HepG2 (cell line): ENCODE measurements at regions not wholly inside any gene's neighbourhood (a gene's known extent, or its start where the extent isn't known, plus 50 kb on each side); places are given as distances from the start of the nearest gene placed in this dataset.
A peak's percentile ranks its signal among the peaks of the same experiment; 100 is the strongest.

Experiments used
- CEBPG ChIP-seq: IDR thresholded peaks from 2 replicates; pipeline ENCODE4 v1.6.1; 2016
- HNRNPLL ChIP-seq: fragments of 200-400 bp; formaldehyde crosslinking; IDR thresholded peaks from 2 replicates; pipeline ENCODE4 v1.6.1; 2017; ENCODE audit warnings: mild to moderate bottlenecking, low read depth, low read length; ENCODE audit not compliant: poor library complexity, severe bottlenecking
- HOXA3 ChIP-seq: sonication (generic); formaldehyde crosslinking; IDR thresholded peaks from 2 replicates; pipeline ENCODE4 v1.5.0; 2020; ENCODE audit warnings: missing genetic modification reagents
- KDM1A ChIP-seq: IDR thresholded peaks from 2 replicates; pipeline ENCODE4 v1.6.1; 2016; ENCODE audit warnings: missing compliant biosample characterization
- SMAD1 ChIP-seq: sonication (generic); formaldehyde crosslinking; IDR thresholded peaks from 2 replicates; pipeline ENCODE4 v1.4.0; 2020; ENCODE audit warnings: missing genetic modification reagents, low read depth, mild to moderate bottlenecking, borderline replicate concordance
- SUZ12 ChIP-seq: fragments of 150-350 bp; IDR thresholded peaks from 2 replicates; pipeline ENCODE4 v1.6.1; 2014; ENCODE audit warnings: low read depth, low read length
- TBX3 ChIP-seq: fragments of 450-650 bp; IDR thresholded peaks from 2 replicates; pipeline ENCODE4 v1.6.1; 2017; ENCODE audit warnings: antibody characterized with exemption, mild to moderate bottlenecking, inconsistent platforms, borderline replicate concordance
- ZBTB37 ChIP-seq: sonication (generic); formaldehyde crosslinking; IDR thresholded peaks from 2 replicates; pipeline ENCODE4 v1.4.0; 2020; ENCODE audit warnings: mild to moderate bottlenecking, missing genetic modification reagents
- ZC3H13 ChIP-seq: sonication (generic); formaldehyde crosslinking; IDR thresholded peaks from 2 replicates; pipeline ENCODE4 v1.8.1; 2023; ENCODE audit warnings: mild to moderate bottlenecking, missing genetic modification reagents, moderate library complexity
- ZNF124 ChIP-seq: sonication (generic); formaldehyde crosslinking; IDR thresholded peaks from 2 replicates; pipeline ENCODE4 v1.4.0; 2020; ENCODE audit warnings: missing genetic modification reagents
- ZNF235 ChIP-seq: sonication (generic); formaldehyde crosslinking; IDR thresholded peaks from 2 replicates; pipeline ENCODE4 v1.8.1; 2023; ENCODE audit warnings: mild to moderate bottlenecking, missing genetic modification reagents, borderline replicate concordance
- ZNF329 ChIP-seq: sonication (generic); formaldehyde crosslinking; IDR thresholded peaks from 2 replicates; pipeline ENCODE4 v1.9.0; 2021; ENCODE audit warnings: low read depth, mild to moderate bottlenecking, missing genetic modification reagents
- ZNF646 ChIP-seq: sonication (generic); formaldehyde crosslinking; IDR thresholded peaks from 2 replicates; pipeline ENCODE4 v1.9.0; 2021; ENCODE audit warnings: mild to moderate bottlenecking, missing genetic modification reagents
- ZNF790 ChIP-seq: sonication (generic); formaldehyde crosslinking; IDR thresholded peaks from 2 replicates; pipeline ENCODE4 v1.8.0; 2022; ENCODE audit warnings: missing genetic modification reagents, mild to moderate bottlenecking, borderline replicate concordance
- TF ChIP-seq, protein P1 (sequence below): IDR thresholded peaks from 2 replicates; pipeline ENCODE4 v1.6.1; 2018; ENCODE audit warnings: missing genetic modification reagents
- TF ChIP-seq, protein P2 (sequence below): sonication (generic); formaldehyde crosslinking; IDR thresholded peaks from 2 replicates; pipeline ENCODE4 v1.5.1; 2020; ENCODE audit warnings: missing genetic modification reagents, mild to moderate bottlenecking, borderline replicate concordance
- TF ChIP-seq, protein P3 (sequence below): sonication (generic); formaldehyde crosslinking; IDR thresholded peaks from 2 replicates; pipeline ENCODE4 v1.5.1; 2020; ENCODE audit warnings: mild to moderate bottlenecking, missing genetic modification reagents

DNA sequence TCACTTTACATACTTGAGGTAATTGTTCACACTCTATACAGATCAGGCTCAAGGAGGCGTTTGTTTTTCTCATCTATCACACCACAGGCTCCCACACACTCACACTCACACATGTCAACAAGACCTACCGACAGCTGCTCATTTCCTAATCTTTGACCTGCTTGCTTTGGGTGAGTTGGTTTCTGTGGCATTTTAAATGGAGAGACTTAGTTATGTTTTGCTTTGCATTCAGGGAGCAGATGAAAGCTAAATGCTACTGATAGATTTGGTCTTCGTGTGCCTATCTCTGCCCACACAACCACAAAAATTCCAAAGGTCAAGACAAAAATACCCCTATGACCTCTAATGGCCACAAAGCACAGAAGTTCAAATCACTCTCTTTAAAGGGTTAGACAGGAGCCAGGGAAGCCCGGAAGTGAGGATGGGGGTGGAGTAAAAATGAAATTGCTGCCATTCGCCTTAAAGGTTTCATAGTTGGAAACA, 203.5 kb upstream of the G2E3 start (continued):
- TF ChIP-seq, protein P1, sequence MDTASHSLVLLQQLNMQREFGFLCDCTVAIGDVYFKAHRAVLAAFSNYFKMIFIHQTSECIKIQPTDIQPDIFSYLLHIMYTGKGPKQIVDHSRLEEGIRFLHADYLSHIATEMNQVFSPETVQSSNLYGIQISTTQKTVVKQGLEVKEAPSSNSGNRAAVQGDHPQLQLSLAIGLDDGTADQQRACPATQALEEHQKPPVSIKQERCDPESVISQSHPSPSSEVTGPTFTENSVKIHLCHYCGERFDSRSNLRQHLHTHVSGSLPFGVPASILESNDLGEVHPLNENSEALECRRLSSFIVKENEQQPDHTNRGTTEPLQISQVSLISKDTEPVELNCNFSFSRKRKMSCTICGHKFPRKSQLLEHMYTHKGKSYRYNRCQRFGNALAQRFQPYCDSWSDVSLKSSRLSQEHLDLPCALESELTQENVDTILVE (CRISPR knock-in tag), result no peak
- peak; percentile 83 for TF ChIP-seq ZNF646
- TF ChIP-seq ZNF790 (CRISPR knock-in tag), result no peak
- no peak for TF ChIP-seq ZC3H13
- no peak for TF ChIP-seq ZNF329 (CRISPR knock-in tag)
- no peak for TF ChIP-seq SMAD1
- peak; percentile 81 for TF ChIP-seq KDM1A (CRISPR knock-in tag)
- TF ChIP-seq TBX3, result peak; percentile 79; the same call in 1 of the 2 replicates
- TF ChIP-seq ZNF235 (CRISPR knock-in tag), result no peak
- TF ChIP-seq, protein P2, sequence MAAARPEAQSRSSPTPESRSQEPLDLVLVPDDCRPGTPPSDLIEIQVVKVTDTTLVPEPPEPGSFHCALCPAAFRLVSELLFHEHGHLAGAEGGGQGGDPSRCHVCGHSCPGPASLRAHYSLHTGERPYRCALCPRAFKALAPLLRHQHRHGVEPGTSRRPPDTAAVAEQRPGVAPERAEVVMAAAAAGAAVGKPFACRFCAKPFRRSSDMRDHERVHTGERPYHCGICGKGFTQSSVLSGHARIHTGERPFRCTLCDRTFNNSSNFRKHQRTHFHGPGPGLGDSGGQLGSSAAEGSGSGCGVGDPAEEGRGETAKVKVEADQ (CRISPR knock-in tag), result no peak
- TF ChIP-seq HOXA3, result no peak
- TF ChIP-seq ZNF124 (CRISPR knock-in tag), result no peak
- TF ChIP-seq SUZ12, result no peak
- peak; percentile 75; the same call in 1 of the 2 replicates for TF ChIP-seq ZBTB37 (CRISPR knock-in tag)
- no peak for TF ChIP-seq CEBPG (CRISPR knock-in tag)
- TF ChIP-seq HNRNPLL, result no peak
- TF ChIP-seq, protein P3, sequence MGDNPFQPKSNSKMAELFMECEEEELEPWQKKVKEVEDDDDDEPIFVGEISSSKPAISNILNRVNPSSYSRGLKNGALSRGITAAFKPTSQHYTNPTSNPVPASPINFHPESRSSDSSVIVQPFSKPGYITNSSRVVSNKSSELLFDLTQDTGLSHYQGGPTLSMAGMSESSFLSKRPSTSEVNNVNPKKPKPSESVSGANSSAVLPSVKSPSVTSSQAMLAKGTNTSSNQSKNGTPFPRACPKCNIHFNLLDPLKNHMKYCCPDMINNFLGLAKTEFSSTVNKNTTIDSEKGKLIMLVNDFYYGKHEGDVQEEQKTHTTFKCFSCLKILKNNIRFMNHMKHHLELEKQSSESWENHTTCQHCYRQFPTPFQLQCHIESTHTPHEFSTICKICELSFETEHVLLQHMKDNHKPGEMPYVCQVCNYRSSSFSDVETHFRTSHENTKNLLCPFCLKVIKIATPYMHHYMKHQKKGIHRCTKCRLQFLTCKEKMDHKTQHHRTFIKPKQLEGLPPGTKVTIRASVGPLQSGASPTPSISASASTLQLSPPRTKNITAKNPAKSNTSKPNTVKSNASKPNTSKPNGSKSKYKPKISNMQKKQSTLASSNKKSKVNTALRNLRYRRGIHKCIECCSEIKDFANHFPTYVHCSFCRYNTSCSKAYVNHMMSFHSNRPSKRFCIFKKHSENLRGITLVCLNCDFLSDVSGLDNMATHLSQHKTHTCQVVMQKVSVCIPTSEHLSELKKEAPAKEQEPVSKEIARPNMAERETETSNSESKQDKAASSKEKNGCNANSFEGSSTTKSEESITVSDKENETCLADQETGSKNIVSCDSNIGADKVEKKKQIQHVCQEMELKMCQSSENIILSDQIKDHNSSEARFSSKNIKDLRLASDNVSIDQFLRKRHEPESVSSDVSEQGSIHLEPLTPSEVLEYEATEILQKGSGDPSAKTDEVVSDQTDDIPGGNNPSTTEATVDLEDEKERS (CRISPR knock-in tag), result no peak
